HG03521 (cell line): ENCODE measurements at regions not wholly inside any gene's neighbourhood (a gene's known extent, or its start where the extent isn't known, plus 50 kb on each side); places are given as distances from the start of the nearest gene placed in this dataset.

Source experiments
- ATAC-seq: cut with Tn5 transposase; IDR thresholded peaks from one replicate; pipeline ENCODE4 v1.9.1; 2021; ENCODE audit warnings: mild to moderate bottlenecking, moderate library complexity; ENCODE audit not compliant: unreplicated experiment

GRCh38 chr7:46744957-46745706 lies 824.1 kb upstream of the IGFBP3 start:
- no peak for ATAC-seq

DNA sequence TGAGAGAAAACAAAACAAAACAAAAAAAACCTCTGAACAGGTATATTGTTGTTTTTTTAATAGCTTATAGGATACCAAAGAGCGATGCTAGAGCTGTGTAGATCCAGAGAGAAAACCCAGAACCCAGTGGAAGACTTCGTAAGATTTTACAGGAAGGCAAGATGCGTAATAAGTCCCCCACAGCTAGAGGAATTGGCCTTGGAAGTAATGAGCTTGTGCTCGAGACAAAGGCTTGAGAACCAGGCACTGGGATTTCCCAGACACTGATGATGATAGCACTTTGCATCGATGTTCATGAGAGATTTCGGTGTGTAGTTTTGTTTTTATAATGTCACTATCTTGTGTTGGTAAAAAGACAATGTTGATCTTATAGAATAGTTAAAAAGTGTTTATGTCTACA lies 821.5 kb upstream of the IGFBP3 start:
- ATAC-seq, result no peak

DNA sequence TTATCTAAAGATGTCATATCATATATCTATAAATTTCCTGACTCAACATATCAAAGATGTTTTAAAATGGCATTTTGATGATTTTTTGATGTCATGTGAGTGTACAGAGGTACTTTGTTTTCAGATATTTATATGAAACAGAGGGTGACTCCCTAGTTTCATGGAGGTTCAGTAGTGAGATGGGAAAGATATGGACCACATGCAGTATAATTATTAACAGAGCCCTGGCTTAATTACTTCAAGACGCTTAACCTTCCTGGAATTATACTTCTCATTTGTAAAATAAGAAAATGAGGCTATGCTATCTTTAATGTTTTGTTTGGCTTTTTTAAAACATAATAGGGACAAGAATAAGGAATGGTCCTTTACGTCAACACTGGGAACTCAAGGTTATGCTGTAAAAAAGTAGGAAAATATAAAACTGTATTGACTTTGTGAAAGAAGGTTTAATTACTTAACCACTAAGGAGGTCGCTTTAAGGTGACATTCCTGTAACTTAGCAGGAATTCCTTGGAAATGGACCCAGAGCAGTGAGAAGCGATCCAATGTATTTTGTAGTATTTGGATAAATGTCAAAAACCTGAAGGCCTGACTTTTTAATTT lies 821.0 kb upstream of the IGFBP3 start:
- no peak for ATAC-seq

DNA sequence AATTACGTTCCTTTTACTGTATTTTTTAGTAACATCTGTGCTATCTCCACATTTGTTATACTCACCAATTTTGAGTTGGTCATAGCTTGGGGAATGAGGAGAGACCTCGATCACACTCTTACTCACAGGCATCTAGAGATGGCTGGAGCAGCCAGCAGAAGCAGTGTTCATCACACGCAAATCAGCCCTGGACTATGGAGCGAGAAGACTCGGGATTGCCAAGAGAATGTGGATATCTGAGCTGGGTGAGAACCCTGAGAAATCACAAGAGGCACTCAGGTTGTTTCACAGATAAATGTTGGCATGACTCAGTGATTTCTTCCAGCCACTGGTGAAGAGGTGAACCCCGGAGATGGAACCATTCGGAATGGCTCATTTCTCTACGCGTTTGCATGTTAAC lies 820.1 kb upstream of the IGFBP3 start:
- ATAC-seq, result no peak

DNA sequence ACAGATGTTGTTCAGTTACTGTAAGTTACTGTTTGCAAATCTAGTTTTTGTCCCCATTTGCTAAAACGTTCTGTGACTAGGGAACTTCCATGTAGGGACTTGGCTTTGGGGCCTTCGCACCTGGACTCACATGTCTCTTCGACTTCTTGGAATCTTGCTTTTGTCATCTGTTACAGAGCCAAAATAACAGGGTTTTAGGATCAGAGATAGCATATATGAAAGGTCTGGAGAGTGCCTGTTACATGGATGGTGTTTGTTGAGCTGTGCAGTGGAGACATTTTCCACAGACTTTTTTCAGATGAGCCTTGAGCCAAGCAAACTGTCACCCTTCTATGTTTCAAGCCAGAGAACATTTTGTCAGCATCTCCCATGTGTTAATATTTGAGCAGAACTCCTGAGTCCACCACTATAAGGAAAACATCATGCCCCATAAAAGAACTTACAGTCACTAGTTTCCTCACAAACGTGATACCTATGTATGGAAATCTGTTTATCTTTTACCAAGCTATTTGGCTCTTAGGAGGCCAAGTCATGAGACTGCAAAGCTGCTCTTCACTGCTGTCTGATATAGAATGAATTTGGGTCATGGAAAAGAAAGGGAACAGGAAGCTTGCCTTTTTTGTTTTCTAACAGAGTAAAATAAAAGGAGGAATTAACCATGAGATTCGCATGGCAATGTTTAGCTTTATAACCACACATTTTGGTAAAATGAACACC lies 818.6 kb upstream of the IGFBP3 start:
- no peak for ATAC-seq

DNA sequence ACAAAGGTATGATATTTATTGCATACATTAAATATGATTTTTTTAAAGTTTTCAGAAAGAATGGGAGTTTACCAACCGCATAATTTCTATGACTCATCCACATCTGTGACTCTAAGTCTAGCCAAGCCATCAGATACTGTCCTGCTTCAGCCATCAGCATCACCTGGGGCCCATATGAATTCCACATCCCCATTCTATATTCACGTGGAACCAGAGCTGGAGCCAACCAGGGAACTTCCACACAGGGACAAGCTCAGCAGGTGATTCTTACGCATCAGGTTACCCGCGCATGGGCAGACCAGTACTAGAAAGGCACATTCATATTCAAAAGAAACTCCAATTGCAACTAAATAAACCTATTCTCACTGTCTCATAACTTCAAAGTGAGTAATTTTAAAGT lies 817.7 kb upstream of the IGFBP3 start:
- ATAC-seq, result no peak

GRCh38 chr7:46738165-46738564 lies 817.1 kb upstream of the IGFBP3 start:
- ATAC-seq, result no peak

DNA sequence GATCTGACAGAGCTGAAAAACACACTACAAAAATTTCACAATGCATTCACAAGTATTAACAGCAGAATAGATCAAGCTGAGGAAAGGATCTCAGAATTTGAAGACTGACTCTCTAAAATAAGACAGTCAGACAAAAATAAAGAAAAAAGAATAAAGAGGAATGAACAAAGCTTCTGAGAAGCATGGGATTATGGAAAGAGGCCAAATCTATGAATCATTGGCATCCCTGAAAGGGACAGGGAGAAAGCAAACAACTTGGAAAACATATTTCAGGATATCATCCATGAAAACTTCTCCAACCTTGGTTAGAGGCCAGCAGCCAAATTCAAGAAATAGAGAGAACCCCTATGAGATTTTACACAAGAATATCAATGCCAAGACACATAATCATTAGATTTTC lies 804.8 kb upstream of the IGFBP3 start:
- ATAC-seq, result no peak

DNA sequence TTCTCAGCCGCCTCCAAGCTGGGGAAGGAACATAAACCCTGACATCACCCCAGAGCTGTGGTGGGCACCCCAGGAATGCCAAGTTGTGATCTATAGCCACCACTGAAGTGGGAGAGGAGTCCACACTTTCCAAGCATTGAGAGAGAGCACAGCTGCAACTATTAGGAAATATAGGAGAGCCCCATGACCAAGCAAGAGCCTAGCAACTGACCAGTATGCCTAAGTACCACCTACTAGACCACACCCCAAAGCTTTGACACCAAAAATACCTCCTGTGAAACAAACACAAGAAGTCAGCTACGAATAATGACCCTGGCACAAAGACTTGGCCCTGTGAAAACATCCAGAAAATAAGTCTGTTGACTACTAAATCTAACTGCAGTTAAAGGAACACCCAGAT lies 804.1 kb upstream of the IGFBP3 start:
- no peak for ATAC-seq

GRCh38 chr7:46723742-46724141 lies 802.7 kb upstream of the IGFBP3 start:
- ATAC-seq, result no peak

GRCh38 chr7:46723003-46723402 lies 801.9 kb upstream of the IGFBP3 start:
- ATAC-seq, result no peak

DNA sequence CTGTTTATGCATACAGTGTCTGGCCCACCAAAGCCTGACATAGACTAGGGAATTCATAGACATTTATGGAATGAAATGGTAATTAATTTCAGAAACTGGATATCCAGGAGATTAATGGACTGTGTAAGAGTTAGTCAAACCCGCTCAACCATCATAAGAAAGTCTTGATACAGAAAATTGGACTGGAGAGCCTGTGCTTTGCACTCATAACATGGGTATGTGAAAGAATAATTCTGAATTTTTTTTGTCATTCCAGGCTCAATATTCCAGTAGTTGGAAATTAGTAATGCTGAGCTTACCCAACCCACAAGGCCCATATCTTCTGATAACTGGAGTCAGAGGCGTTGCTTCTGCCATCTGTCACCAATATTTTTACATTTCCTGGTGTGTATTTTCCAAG lies 799.7 kb upstream of the IGFBP3 start:
- ATAC-seq, result no peak

DNA sequence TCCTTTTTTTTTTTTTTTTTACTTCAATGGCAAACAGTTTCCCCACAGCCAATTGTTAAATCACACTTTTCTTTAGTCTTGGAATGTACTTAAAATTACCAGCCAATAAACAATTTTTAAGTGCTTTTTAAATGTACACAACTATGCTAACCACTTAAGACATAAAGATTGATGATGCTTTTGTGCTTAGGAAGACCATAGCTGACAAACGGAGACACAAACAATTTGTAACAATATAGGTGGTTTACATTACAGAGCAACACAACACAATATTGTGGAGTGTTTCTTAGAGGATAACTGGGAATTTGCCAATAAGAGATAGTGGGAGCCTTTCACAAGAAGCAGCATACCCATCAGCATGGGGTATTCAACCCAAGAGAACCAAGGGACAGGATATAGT lies 798.5 kb upstream of the IGFBP3 start:
- ATAC-seq, result no peak

DNA sequence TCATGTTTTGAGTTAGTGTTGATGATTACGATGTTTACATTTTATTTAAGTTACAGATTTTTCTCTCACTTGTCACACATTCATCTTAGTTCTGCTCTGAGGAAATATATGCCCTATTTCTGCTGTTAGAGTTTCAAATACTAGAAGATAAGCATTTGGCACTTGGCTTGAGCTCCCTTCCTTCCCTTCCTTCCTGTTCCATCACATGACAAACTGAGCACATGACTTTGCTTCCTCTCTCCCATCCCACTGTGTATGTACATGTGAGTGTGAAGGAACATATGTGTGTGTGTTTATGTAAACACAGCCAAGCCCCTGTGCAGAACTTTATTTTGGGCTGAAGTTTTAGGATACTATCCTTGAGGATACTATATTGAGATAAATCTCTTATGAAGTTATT lies 795.9 kb upstream of the IGFBP3 start:
- ATAC-seq, result no peak

- no peak for ATAC-seq
These were observed 794.5 kb upstream of the IGFBP3 start for GRCh38 chr7:46715579-46715978.

GRCh38 chr7:46714904-46715303 lies 793.8 kb upstream of the IGFBP3 start:
- ATAC-seq, result no peak

GRCh38 chr7:46713868-46714596 lies 793.0 kb upstream of the IGFBP3 start:
- no peak for ATAC-seq

DNA sequence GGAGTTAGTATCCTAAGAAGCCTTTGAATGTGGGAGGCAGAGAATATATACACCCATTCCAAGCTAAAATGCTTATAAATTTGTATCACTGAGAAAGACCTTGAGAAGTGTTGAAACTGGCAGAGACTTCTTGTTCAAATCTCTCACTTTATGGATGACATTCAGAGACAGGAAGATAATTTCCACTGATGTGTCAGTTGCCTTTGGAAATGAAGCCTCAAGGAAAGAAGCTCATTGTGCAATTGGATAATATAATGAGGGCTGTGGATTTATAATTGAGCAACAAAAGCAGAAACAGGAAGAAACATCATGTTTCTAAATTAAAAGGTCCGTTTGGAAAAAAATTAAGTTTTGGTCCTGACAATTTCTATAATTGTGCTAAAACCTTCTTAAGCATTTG lies 789.9 kb upstream of the IGFBP3 start:
- no peak for ATAC-seq

- no peak for ATAC-seq
These were observed 786.9 kb upstream of the IGFBP3 start for GRCh38 chr7:46707973-46708372.

GRCh38 chr7:46705386-46706255 lies 784.5 kb upstream of the IGFBP3 start:
- ATAC-seq, result no peak

DNA sequence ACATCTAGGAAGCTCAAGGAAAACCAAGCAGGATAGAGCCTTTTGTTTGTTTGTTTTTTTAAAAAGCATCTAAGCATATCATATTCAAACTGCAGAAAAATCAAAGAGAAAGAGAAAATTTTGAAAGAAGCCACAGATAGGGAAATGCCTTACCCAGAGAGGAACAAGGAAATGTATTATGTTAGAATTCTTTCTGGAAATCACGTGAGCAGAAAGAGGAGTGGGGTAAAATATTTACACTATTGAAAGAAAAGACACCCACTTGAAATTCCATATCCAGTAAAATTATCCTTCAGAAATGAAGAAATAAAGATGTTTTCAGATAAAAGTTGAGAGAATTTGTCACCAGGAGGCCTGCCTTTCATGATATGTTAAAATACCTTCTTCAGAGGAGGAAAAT lies 775.7 kb upstream of the IGFBP3 start:
- ATAC-seq, result no peak
